HCT116 (cell line): ENCODE measurements at regions not wholly inside any gene's neighbourhood (a gene's known extent, or its start where the extent isn't known, plus 50 kb on each side); places are given as distances from the start of the nearest gene placed in this dataset.

ENCODE experiments used
- ATAC-seq: fragments of 200-7000 bp; cut with Tn5 transposase; 2 replicates; pipeline ENCODE4 v1.9.1; 2020; ENCODE audit warnings: mild to moderate bottlenecking, moderate library complexity
- BruUV-seq: library from RNA; stranded (reverse); fragments of 400-500 nt; replicated peaks from 2 replicates; lab custom pipeline; 2021; lab: Mats Ljungman, UMichigan
- CTCF ChIA-PET: fragments of 300-600 bp; sonication (Branson Sonifier 250); formaldehyde crosslinking; loops from one replicate; lab custom pipeline; 2021; ENCODE audit warnings: antibody characterized with exemption; lab: Charles Lee
- POLR2A ChIA-PET: fragments of 300-600, 350-600 bp; sonication (Branson Sonifier 250); formaldehyde crosslinking; loops from one replicate; lab custom pipeline; 2021; ENCODE audit warnings: antibody characterized with exemption; lab: Charles Lee
- RAD21 ChIA-PET, 2 experiments: fragments of 300-600 bp; sonication (Branson Sonifier 250); formaldehyde crosslinking; loops; one replicate each; lab custom pipeline; 2023; ENCODE audit warnings: low total read pairs in 2 of 2; ENCODE audit not compliant: uncharacterized antibody in 2 of 2, unreplicated experiment in 2 of 2, low non-redundant PET in 1 of 2; lab: Charles Lee
- DNase-seq: peaks from one replicate; pipeline ENCODE4 v3.0.0-alpha.2; 2010; ENCODE audit warnings: low read depth, low spot score
- H2AFZ ChIP-seq: fragments of 200-600 bp; shearing (Covaris generic), sonication (generic); 2 replicates; pipeline ENCODE4 v1.6.1; 2017; ENCODE audit warnings: low read depth, mixed run types, mixed read lengths, antibody characterized with exemption, low read length; ENCODE audit not compliant: poor library complexity, severe bottlenecking
- H3K27ac ChIP-seq: 2 replicates; pipeline ENCODE4 v1.5.1; 2012; ENCODE audit warnings: low read depth, low read length
- H3K27me3 ChIP-seq: fragments of 200-600 bp; sonication (generic); 2 replicates; pipeline ENCODE4 v1.6.1; 2016; ENCODE audit warnings: mixed run types, low read length, mixed read lengths; ENCODE audit not compliant: insufficient read depth
- H3K36me3 ChIP-seq, 2 experiments: fragments of 200-500 bp in 1 of 2; fragments of 200-600 bp in 1 of 2; sonication (Bioruptor generic) in 1 of 2; sonication (generic) in 1 of 2; 2 replicates each; pipeline versions ENCODE4 v1.5.1 to v1.6.1; 2014 to 2016; ENCODE audit warnings: low read length in 2 of 2, inconsistent platforms in 1 of 2, mixed read lengths in 1 of 2, mixed run types in 1 of 2; ENCODE audit not compliant: insufficient read depth in 2 of 2, control insufficient read depth in 1 of 2
- H3K4me1 ChIP-seq, 2 experiments: fragments of 200-600 bp in 1 of 2; sonication (generic) in 1 of 2; 2 replicates each; pipeline versions ENCODE4 v1.5.1 to v1.6.1; 2012 to 2017; ENCODE audit warnings: low read length in 2 of 2, inconsistent platforms in 1 of 2, mild to moderate bottlenecking in 1 of 2, mixed read lengths in 1 of 2, mixed run types in 1 of 2, moderate library complexity in 1 of 2; ENCODE audit not compliant: insufficient read depth in 2 of 2, control insufficient read depth in 1 of 2
- H3K4me2 ChIP-seq: fragments of 200-600 bp; sonication (generic); 2 replicates; pipeline ENCODE4 v1.6.1; 2017; ENCODE audit warnings: mixed run types, low read length, mixed read lengths
- H3K4me3 ChIP-seq, 2 experiments: fragments of 200-600 bp in 1 of 2; sonication (generic) in 1 of 2; replicated peaks in 1 of 2; 2 replicates each; pipeline ENCODE4 v1.5.1; 2011 to 2016; ENCODE audit warnings: low read length in 2 of 2, control low read depth in 1 of 2, low read depth in 1 of 2, mild to moderate bottlenecking in 1 of 2, mixed read lengths in 1 of 2, mixed run types in 1 of 2
- H3K79me2 ChIP-seq: fragments of 200-600 bp; sonication (generic); 2 replicates; pipeline ENCODE4 v1.6.1; 2017; ENCODE audit warnings: mild to moderate bottlenecking, mixed run types, low read length, moderate library complexity, mixed read lengths; ENCODE audit not compliant: insufficient read depth
- H3K9ac ChIP-seq: fragments of 200-600 bp; sonication (generic); 2 replicates; pipeline ENCODE4 v1.6.1; 2016; ENCODE audit warnings: low read length, mixed read lengths
- H3K9me2 ChIP-seq: fragments of 200-600 bp; sonication (generic), shearing (Covaris generic); 2 replicates; pipeline ENCODE4 v1.6.1; 2017; ENCODE audit warnings: mixed run types, mild to moderate bottlenecking, moderate library complexity; ENCODE audit not compliant: insufficient read depth
- H3K9me3 ChIP-seq, 2 experiments: fragments of 200-500 bp in 1 of 2; fragments of 200-600 bp in 1 of 2; sonication (Bioruptor generic) in 1 of 2; sonication (generic) in 1 of 2; 2 replicates each; pipeline ENCODE4 v1.6.1; 2014 to 2017; ENCODE audit warnings: low read length in 2 of 2, mixed read lengths in 2 of 2, inconsistent platforms in 1 of 2, low read depth in 1 of 2, mild to moderate bottlenecking in 1 of 2, mixed run types in 1 of 2, moderate library complexity in 1 of 2; ENCODE audit not compliant: control insufficient read depth in 1 of 2, insufficient read depth in 1 of 2
- H4K20me1 ChIP-seq: fragments of 200-600 bp; sonication (generic), shearing (Covaris generic); 2 replicates; pipeline ENCODE4 v1.6.1; 2017; ENCODE audit warnings: mixed run types, mild to moderate bottlenecking, moderate library complexity; ENCODE audit not compliant: insufficient read depth
- CBX3 ChIP-seq: IDR thresholded peaks from 2 replicates; pipeline ENCODE4 v1.6.1; 2012; ENCODE audit warnings: low read depth
- CEBPB ChIP-seq: IDR thresholded peaks from 2 replicates; pipeline ENCODE4 v1.6.1; 2012; ENCODE audit warnings: low read depth
- CTCF ChIP-seq, 3 experiments: fragments of 200-600 bp in 1 of 3; sonication (generic) in 1 of 3; IDR thresholded peaks in 2 of 3; conservative IDR thresholded peaks in 1 of 3; 2 replicates each; pipeline ENCODE4 v1.5.1; 2012 to 2017; ENCODE audit warnings: low read depth in 2 of 3, low read length in 2 of 3, antibody characterized with exemption in 1 of 3, borderline replicate concordance in 1 of 3, control low read depth in 1 of 3, mild to moderate bottlenecking in 1 of 3, mixed read lengths in 1 of 3, mixed run types in 1 of 3, moderate library complexity in 1 of 3; ENCODE audit not compliant: insufficient read depth in 1 of 3
- EGR1 ChIP-seq: IDR thresholded peaks from 2 replicates; pipeline ENCODE4 v1.6.1; 2012; ENCODE audit warnings: low read depth
- ELF1 ChIP-seq: IDR thresholded peaks from 2 replicates; pipeline ENCODE4 v1.6.1; 2012; ENCODE audit warnings: low read depth, borderline replicate concordance
- EZH2phosphoT487 ChIP-seq: fragments of 200-600 bp; IDR thresholded peaks from 2 replicates; pipeline ENCODE4 v1.6.1; 2018; ENCODE audit warnings: antibody characterized with exemption, borderline replicate concordance
- FOSL1 ChIP-seq: IDR thresholded peaks from 2 replicates; pipeline ENCODE4 v1.6.1; 2012; ENCODE audit warnings: low read depth
- POLR2A ChIP-seq: IDR thresholded peaks from 2 replicates; pipeline ENCODE4 v1.7.0; 2011; ENCODE audit warnings: borderline replicate concordance; ENCODE audit not compliant: insufficient read depth, insufficient read length; ENCODE audit errors: extremely low read depth
- RAD21 ChIP-seq: IDR thresholded peaks from 2 replicates; pipeline ENCODE4 v1.6.1; 2012; ENCODE audit warnings: low read depth, mild to moderate bottlenecking
- REST ChIP-seq: IDR thresholded peaks from 2 replicates; pipeline ENCODE4 v1.6.1; 2012; ENCODE audit warnings: low read depth
- SIN3A ChIP-seq: IDR thresholded peaks from 2 replicates; pipeline ENCODE4 v1.6.1; 2012; ENCODE audit warnings: low read depth
- ZBTB33 ChIP-seq: IDR thresholded peaks from 2 replicates; pipeline ENCODE4 v1.6.1; 2011; ENCODE audit warnings: mild to moderate bottlenecking, low read length, moderate library complexity; ENCODE audit not compliant: insufficient replicate concordance; ENCODE audit errors: extremely low read depth
- ZFX ChIP-seq: fragments of 450-650 bp; IDR thresholded peaks from 2 replicates; pipeline ENCODE4 v1.6.1; 2017
- intact Hi-C: fragments of 100-400 bp; cut with micrococcal nuclease; formaldehyde crosslinking; loops from 2 replicates; pipeline ENCODE4 v1.10.0; 2022

GRCh38 chr3:115428841-115429240 lies 194.5 kb upstream of the GAP43 start (continued):
- no peak for TF ChIP-seq CTCF (IDR thresholded peaks at IDR 0.05 in 2 of 3, conservative IDR thresholded peaks at IDR 0.05 in 1 of 3; ENCODE audit: borderline replicate concordance in 1 of 3, insufficient read depth in 1 of 3, low read depth in 2 of 3, low read length in 2 of 3)
- no peak for TF ChIP-seq CBX3
- TF ChIP-seq EZH2phosphoT487, result no peak
- no peak for TF ChIP-seq POLR2A
- no peak for TF ChIP-seq CEBPB
- no peak for TF ChIP-seq ZFX
- TF ChIP-seq SIN3A, result no peak
- no peak for TF ChIP-seq EGR1
- no peak for TF ChIP-seq RAD21

- Histone ChIP-seq H2AFZ (no peak overlapping the region), H3K9ac (no peak overlapping the region), H3K4me1 (peaks cover 0 to 6% of the 10 kb centered on the region in 2 experiments; a peak in 1 of 4 replicates), H3K9me2 (no peaks in the 10 kb centered on the region), H3K27ac (no peak overlapping the region), H3K4me3 (no peak overlapping the region), H3K4me2 (no peak overlapping the region), H3K27me3 (no peaks in the 10 kb centered on the region), H4K20me1 (no peaks in the 10 kb centered on the region), H3K9me3 (no peaks in the 10 kb centered on the region), H3K79me2 (no peaks in the 10 kb centered on the region), H3K36me3 (no peaks in the 10 kb centered on the region)
- intact Hi-C loops, result loop anchor here (5.0 kb wide), 1 partner anchor 220 kb away; no protein-coding TSS in a partner anchor
- peak; percentile 24 for DNase-seq
- POLR2A ChIA-PET, result no interaction called here
- TF ChIP-seq RAD21 (peak; percentile 58), CBX3 (no peak), CTCF (IDR thresholded peaks at IDR 0.05 in 2 of 3, conservative IDR thresholded peaks at IDR 0.05 in 1 of 3; ENCODE audit: borderline replicate concordance in 1 of 3, insufficient read depth in 1 of 3, low read depth in 2 of 3, low read length in 2 of 3) (peak in 1 of 3 experiments; percentile 21; a peak in 1 of 6 replicates), FOSL1 (peak; percentile 36; the same call in 1 of the 2 replicates), ZBTB33 (no peak), REST (no peak), CEBPB (peak; percentile 64), ELF1 (no peak)
- CTCF ChIA-PET, result interaction anchor here (1.5 kb wide), 1 partner anchor 9 kb away, joined by 4 read pairs; no protein-coding TSS in a partner anchor
- RAD21 ChIA-PET, result no interaction called here
- no TSS peak for BruUV-seq
- peak; percentile 38 for ATAC-seq
These were observed 186.5 kb upstream of the GAP43 start for GRCh38 chr3:115436767-115437301.
